ENCODE measurements at regions not wholly inside any gene's neighbourhood (a gene's known extent, or its start where the extent isn't known, plus 50 kb on each side); places are given as distances from the start of the nearest gene placed in this dataset.

- no peak for DNase-seq (ENCODE audit: extremely low read depth, insufficient read length)
- H3K36me3 ChIP-seq (ENCODE audit: control insufficient read depth, insufficient read depth, low read length): no peaks in the 10 kb centered on the region
- TF ChIP-seq CTCF (IDR thresholded peaks at IDR 0.05; ENCODE audit: insufficient read depth, low read length, poor library complexity, severe bottlenecking): no peak
- no peak overlapping the region for H3K4me3 ChIP-seq (replicated peaks; ENCODE audit: low read depth, low read length)
- no peaks in the 10 kb centered on the region for H3K27me3 ChIP-seq (replicated peaks; ENCODE audit: control insufficient read depth, insufficient read depth, low read length)
These were observed 493.9 kb downstream of the MN1 start for GRCh38 chr22:27307545-27308247.

- H3K27me3 ChIP-seq (replicated peaks; ENCODE audit: control insufficient read depth, insufficient read depth, low read length): no peaks in the 10 kb centered on the region
- H3K36me3 ChIP-seq (ENCODE audit: control insufficient read depth, insufficient read depth, low read length): no peaks in the 10 kb centered on the region
- no peak for DNase-seq (ENCODE audit: extremely low read depth, insufficient read length)
- TF ChIP-seq CTCF (IDR thresholded peaks at IDR 0.05; ENCODE audit: insufficient read depth, low read length, poor library complexity, severe bottlenecking): no peak
- H3K4me3 ChIP-seq (replicated peaks; ENCODE audit: low read depth, low read length): no peak overlapping the region
These were observed 493.0 kb downstream of the MN1 start for GRCh38 chr22:27308513-27308912.

GRCh38 chr22:27309697-27310096 is 491.9 kb downstream of the MN1 start:
- Histone ChIP-seq H3K27me3 (replicated peaks; ENCODE audit: control insufficient read depth, insufficient read depth, low read length) (no peaks in the 10 kb centered on the region), H3K4me3 (replicated peaks; ENCODE audit: low read depth, low read length) (no peak overlapping the region), H3K36me3 (ENCODE audit: control insufficient read depth, insufficient read depth, low read length) (no peaks in the 10 kb centered on the region)
- no peak for TF ChIP-seq CTCF (IDR thresholded peaks at IDR 0.05; ENCODE audit: insufficient read depth, low read length, poor library complexity, severe bottlenecking)
- DNase-seq (ENCODE audit: extremely low read depth, insufficient read length): no peak

- no peaks in the 10 kb centered on the region for H3K36me3 ChIP-seq (ENCODE audit: control insufficient read depth, insufficient read depth, low read length)
- no peaks in the 10 kb centered on the region for H3K27me3 ChIP-seq (replicated peaks; ENCODE audit: control insufficient read depth, insufficient read depth, low read length)
- no peak for DNase-seq (ENCODE audit: extremely low read depth, insufficient read length)
- no peak for TF ChIP-seq CTCF (IDR thresholded peaks at IDR 0.05; ENCODE audit: insufficient read depth, low read length, poor library complexity, severe bottlenecking)
- H3K4me3 ChIP-seq (replicated peaks; ENCODE audit: low read depth, low read length): no peak overlapping the region
These were observed 490.4 kb downstream of the MN1 start for GRCh38 chr22:27310966-27311697.

GRCh38 chr22:27311698-27312550 is 489.6 kb downstream of the MN1 start:
- Histone ChIP-seq H3K36me3 (ENCODE audit: control insufficient read depth, insufficient read depth, low read length) (no peaks in the 10 kb centered on the region), H3K27me3 (replicated peaks; ENCODE audit: control insufficient read depth, insufficient read depth, low read length) (no peaks in the 10 kb centered on the region), H3K4me3 (replicated peaks; ENCODE audit: low read depth, low read length) (no peak overlapping the region)
- TF ChIP-seq CTCF (IDR thresholded peaks at IDR 0.05; ENCODE audit: insufficient read depth, low read length, poor library complexity, severe bottlenecking): no peak
- no peak for DNase-seq (ENCODE audit: extremely low read depth, insufficient read length)

All from GM06990 (cell line).